NCI-H1092 (cell line): ENCODE measurements at regions not wholly inside any gene's neighbourhood (a gene's known extent, or its start where the extent isn't known, plus 50 kb on each side); places are given as distances from the start of the nearest gene placed in this dataset.

Experiments
- DNase-seq: peaks from one replicate; lab custom pipeline; 2025; lab: John Stamatoyannopoulos, UW

- no peak for DNase-seq
These were observed 240.8 kb downstream of the BRD1 start for GRCh38 chr22:49586873-49587272.

GRCh38 chr22:49586244-49586748, 241.4 kb downstream of the BRD1 start:
- no peak for DNase-seq

GRCh38 chr22:49585461-49586243, 242.0 kb downstream of the BRD1 start:
- DNase-seq: no peak

- DNase-seq: no peak
These were observed 243.7 kb downstream of the BRD1 start for GRCh38 chr22:49583886-49584505.

GRCh38 chr22:49583341-49583740, 244.3 kb downstream of the BRD1 start:
- no peak for DNase-seq

GRCh38 chr22:49582678-49583077, 245.0 kb downstream of the BRD1 start:
- no peak for DNase-seq

GRCh38 chr22:49582181-49582580, 245.5 kb downstream of the BRD1 start:
- DNase-seq: no peak

GRCh38 chr22:49580024-49580423, 247.6 kb downstream of the BRD1 start:
- DNase-seq: no peak

- DNase-seq: no peak
These were observed 250.3 kb downstream of the BRD1 start for GRCh38 chr22:49577168-49578060.

- no peak for DNase-seq
These were observed 251.2 kb downstream of the BRD1 start for GRCh38 chr22:49576241-49577141.

- DNase-seq: no peak
These were observed 252.0 kb downstream of the BRD1 start for GRCh38 chr22:49575703-49576081.

GRCh38 chr22:49574881-49575702, 252.6 kb downstream of the BRD1 start:
- no peak for DNase-seq

GRCh38 chr22:49574205-49574880, 253.3 kb downstream of the BRD1 start:
- no peak for DNase-seq

- no peak for DNase-seq
These were observed 254.4 kb downstream of the BRD1 start for GRCh38 chr22:49573109-49573765.

GRCh38 chr22:49571326-49571725, 256.3 kb downstream of the BRD1 start:
- DNase-seq: no peak

GRCh38 chr22:49570032-49570848, 257.4 kb downstream of the BRD1 start:
- DNase-seq: no peak

GRCh38 chr22:49569286-49570031, 258.2 kb downstream of the BRD1 start:
- no peak for DNase-seq

GRCh38 chr22:49568751-49569285, 258.9 kb downstream of the BRD1 start:
- DNase-seq: no peak
